NCI-H1694 treated with DMSO at 0.1 percent for 48 hours (cell line): ENCODE measurements at regions not wholly inside any gene's neighbourhood (a gene's known extent, or its start where the extent isn't known, plus 50 kb on each side); places are given as distances from the start of the nearest gene placed in this dataset.
A peak's percentile ranks its signal among the peaks of the same experiment; 100 is the strongest.

ENCODE experiments used
- DNase-seq: peaks from one replicate; lab custom pipeline; 2025; lab: John Stamatoyannopoulos, UW

DNA sequence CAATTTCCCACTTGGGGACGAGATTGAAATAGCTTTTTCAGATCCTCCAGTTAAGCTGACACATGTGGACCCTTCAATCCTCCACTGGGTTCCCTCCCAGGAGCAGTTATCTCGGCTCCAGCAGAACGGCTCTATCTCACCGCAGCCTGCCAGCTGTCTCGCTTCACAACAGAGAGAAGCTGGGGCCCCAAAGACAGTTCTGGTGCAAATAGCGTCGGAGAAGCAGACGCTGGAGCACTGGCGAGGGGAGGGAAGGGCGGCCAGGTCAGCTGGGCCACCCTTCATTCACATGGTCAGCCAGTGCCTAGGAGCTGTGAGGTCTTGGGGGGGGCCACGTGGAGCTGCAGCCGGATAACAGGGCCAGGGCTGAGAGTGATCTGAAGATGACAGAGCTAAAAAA is 141.3 kb upstream of the SDK2 start:
- peak; percentile 31 for DNase-seq

DNA sequence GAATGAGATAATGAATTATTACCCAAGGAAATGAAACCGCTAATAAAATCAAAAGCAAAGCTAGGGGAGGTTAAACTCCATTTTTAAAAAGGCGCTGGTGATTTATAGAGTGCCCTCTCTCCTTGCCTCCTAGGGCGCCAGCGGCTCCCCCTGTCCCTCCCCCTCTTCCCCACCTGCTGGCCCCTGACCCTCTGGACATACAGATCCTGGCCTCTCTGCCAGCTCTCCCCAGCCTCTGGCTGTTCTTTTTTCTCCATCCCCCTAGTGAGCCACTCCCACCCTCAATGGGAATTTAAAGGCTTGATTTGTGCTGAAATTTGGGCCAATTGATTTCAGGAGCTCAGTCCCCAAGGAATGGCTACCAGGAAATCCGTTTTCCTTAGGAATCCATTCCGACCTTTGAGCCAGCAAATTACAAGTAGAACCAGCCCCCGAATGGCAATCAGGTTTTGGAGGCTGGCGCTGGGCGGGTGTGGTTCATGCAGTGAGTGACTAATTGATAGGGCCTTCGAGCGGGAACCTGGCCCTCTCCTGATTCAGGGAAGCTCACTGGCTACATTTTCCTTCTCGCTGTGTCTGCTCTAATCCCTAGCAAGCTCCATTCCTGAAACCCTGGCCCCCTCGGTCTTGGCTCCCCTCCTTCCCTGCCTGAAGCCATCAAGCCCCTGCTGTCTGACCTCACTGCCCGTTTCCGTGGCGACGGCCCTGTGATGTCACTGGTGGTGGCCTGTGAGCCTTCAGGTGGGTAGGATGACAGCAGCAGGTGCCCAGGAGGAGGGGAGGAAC is 141.9 kb upstream of the SDK2 start:
- no peak for DNase-seq

GRCh38 chr17:73787076-73788059 is 143.1 kb upstream of the SDK2 start:
- no peak for DNase-seq

- no peak for DNase-seq
Observed at GRCh38 chr17:73788111-73788510, 143.9 kb upstream of the SDK2 start.

DNA sequence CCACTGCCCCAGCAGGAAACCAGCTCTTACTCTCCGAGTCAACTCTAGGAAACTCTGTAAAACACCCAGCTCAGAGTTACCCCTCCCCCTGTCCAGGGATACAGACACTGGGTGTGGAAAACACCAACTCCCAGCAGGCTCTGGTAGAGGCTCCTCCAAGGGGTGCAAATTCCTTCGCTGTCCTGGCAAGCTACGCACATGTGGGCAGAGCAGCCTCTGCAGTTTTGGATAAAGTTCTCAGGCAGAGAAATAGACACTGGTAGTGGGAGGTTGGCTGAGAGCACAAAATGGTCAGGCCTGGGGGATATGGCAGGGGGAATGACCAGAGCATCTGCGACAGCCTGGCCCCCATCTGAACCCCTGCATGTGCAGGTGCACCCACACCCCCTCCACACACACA is 146.9 kb upstream of the SDK2 start:
- DNase-seq: no peak

- no peak for DNase-seq
Observed at GRCh38 chr17:73791631-73792030, 147.4 kb upstream of the SDK2 start.

DNA sequence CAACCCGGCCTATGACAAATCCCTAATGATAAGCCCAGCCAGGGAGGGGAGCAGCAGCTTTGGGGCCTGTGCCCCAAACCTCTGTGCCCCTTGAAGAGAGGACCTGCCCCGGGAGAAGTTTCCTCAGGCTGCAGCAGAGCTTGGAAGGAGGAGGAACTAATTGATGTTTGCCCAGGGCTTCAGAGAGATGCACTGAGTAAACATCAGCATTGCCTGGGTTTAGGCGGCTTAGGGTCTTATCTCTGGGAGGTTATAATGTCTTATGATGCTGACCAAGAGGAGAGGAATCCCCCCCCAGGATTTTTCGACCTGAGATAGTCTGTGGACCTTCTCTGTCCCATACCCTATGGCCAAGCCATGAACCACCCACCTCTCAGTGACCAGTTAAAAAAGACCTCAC is 148.7 kb upstream of the SDK2 start:
- no peak for DNase-seq

DNA sequence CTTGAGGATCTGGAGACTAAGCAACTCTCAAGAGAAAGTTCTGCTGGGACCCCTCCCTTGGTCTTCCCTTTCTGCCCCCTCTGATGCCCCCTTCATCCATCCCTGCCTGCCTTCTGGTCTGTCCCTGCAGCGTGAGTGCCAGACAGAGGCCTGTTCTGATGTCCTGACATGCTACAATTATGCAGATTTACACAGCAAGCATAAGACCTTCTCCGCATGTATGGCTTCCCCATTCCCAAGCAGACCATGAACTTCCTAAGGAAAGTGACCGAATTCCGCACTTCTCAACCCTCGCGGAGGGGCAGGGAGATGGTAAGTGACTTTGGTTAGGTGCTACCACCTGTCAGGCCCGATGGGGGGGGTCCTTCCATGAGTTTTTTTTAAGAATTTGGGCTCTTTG is 150.1 kb upstream of the SDK2 start:
- DNase-seq: no peak

DNA sequence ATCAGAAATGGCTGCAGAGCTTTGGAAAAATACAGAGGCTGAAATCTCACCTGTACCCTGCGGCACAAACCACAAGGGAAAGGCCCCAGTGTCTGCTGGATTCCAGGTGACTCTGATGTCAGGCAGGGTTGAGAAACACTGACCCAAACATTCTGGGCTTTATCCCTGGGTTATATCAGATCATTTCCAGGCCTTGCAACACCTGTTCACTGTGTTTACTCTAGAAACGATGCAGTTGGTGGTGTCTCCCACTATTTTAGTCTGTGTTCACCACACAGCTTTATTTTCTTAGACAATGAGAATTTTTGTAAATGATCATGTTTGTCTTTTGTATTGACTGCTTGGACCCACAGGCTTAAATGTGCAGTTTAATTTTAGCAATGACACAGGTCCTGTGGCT is 151.5 kb upstream of the SDK2 start:
- DNase-seq: no peak

GRCh38 chr17:73797594-73798110 is 153.4 kb upstream of the SDK2 start:
- DNase-seq: no peak

- no peak for DNase-seq
Observed at GRCh38 chr17:73798111-73798748, 154.0 kb upstream of the SDK2 start.

DNA sequence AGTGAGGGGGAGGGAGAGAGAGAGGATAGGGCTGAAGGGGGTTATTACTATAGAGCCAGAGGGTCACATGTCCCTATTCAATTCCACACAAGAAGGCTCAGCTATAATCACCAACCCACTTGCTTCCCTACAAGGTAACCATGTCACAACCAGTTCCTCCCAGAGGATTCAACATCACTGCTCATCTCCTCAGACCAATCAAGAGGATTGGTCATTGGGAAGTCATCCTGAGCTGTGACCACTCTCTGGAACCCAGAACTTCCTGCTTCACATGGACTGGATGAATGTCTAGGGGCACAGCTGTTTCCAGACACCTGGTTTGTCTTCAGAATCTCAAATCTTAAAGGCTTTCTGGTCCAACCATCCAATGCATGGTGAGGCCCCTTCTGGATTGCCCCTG is 154.9 kb upstream of the SDK2 start:
- DNase-seq: no peak

- no peak for DNase-seq
Observed at GRCh38 chr17:73799781-73800627, 155.8 kb upstream of the SDK2 start.

GRCh38 chr17:73800893-73801292 is 156.6 kb upstream of the SDK2 start:
- DNase-seq: no peak

DNA sequence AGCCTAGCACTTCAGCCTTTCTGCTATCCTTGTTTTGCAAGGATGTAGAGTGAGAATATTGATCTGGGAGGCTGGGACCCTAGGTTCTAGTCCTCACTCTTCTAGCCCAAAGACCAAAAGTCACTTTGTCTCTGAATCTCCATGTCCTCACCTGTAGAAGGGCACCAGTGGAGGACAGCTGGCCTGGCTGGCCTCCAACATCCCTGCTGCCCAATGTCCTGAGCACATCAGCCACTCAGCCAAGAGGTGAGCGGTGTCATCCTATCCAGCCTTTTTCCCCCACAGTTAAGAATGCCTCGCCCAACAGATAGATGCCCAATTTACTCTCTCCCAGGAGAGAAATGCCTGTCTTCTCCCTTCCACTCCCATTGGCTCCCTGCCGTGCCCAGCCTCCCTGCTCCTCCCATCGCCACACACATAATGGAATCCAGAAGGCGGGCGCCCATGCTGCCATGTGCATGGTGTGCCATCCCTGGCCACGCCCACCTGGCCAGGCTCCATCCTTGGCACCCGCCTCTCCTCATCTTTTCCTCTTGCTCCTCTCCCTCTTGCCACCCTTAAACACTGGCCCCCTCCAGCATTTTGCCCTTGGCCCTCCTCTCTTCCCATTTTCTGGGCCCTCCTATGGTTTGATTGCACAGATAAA is 157.3 kb upstream of the SDK2 start:
- DNase-seq: no peak

DNA sequence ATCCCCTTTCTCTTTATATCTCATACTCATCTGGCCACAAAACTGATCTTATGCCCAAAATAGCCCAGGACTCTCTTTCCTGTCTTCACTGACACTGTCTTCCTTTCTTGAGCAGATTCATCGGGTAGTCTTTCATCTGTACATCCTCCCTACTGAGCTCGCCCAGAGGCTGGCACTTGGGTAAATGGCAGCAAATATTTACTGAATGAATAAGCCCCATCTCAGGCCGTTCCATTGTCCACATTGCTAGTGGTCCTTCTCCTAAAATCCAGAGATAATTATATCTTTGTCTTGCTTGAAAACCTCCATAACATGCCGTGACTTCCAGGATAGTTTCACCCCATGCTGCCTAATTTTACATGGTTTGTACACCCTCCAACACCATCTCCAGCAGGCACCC is 158.1 kb upstream of the SDK2 start:
- no peak for DNase-seq

- no peak for DNase-seq
Observed at GRCh38 chr17:73802871-73803270, 158.6 kb upstream of the SDK2 start.

GRCh38 chr17:73803964-73804435 is 159.8 kb upstream of the SDK2 start:
- no peak for DNase-seq

DNA sequence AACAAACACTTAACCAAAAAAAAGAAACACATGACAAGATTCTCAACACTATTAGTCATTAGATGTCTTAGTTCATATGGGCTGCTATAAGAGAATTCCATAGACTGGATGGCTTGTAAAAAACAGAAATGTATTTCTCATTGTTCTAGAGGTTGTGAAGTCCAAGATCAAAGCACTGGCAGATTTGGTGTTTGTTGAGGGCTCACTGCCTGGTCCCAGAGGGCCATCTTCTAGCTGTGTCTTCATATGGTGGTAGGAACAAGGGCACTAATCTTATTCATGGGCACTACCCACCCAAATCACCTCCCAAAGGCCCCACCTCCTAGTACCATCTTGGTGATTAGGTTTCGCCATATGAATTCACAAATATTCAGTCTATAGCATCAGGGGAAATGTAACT is 162.5 kb upstream of the SDK2 start:
- DNase-seq: no peak

GRCh38 chr17:73813201-73813600 is 169.0 kb upstream of the SDK2 start:
- DNase-seq: no peak

DNA sequence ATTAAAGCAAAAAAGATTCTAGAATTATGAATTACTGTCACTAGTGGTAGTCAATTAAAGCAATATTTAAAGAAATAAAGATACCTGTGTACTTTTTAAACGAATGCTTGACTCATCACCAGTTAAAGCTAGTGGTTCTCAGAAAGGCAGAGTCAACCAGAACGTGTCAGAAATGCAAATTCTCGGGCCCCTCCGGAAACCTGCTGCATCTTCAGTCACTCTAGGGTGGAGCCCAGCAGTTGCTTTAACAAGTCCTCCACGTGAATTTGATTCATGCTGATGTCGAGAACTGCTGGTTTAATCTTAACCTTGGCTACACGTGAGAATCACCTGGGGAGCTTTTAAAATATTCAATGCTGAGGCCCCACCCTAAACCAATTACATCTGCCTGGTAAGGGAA is 169.8 kb upstream of the SDK2 start:
- no peak for DNase-seq
